HT-29 (cell line): ENCODE measurements at regions not wholly inside any gene's neighbourhood (a gene's known extent, or its start where the extent isn't known, plus 50 kb on each side); places are given as distances from the start of the nearest gene placed in this dataset.
A peak's percentile ranks its signal among the peaks of the same experiment; 100 is the strongest.
"Not testable (repeated sequence)": the region's sequence is repeated elsewhere in the genome, so short reads cannot be mapped to it uniquely, and the experiment has no call there.

Experiments
- DNase-seq: peaks from one replicate; pipeline ENCODE4 v3.0.0-alpha.2; 2015; ENCODE audit warnings: low spot score

GRCh38 chr1:157226739-157227138 lies 88.5 kb upstream of the ETV3 start:
- no peak for DNase-seq

GRCh38 chr1:157219600-157219999 lies 81.4 kb upstream of the ETV3 start:
- no peak for DNase-seq

DNA sequence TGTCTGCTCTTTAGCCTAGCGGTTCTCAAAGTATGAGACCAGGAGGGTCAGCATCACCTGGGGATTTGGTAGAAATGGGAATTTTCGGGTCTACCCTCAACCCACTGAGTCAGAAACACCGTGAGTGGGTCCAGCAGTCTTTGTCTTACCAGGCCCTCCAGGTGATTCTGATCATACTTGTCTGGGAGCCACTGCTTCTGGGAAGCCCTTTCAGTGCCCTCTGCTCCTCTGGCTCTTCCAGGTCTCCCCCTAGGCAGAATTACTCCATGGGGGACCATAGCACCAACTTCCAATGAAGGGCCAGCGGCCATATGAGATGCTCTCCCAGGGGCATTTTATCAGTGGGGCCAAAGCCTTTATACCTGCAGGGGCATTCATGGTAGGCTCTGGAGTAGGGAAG lies 81.0 kb upstream of the ETV3 start:
- no peak for DNase-seq

DNA sequence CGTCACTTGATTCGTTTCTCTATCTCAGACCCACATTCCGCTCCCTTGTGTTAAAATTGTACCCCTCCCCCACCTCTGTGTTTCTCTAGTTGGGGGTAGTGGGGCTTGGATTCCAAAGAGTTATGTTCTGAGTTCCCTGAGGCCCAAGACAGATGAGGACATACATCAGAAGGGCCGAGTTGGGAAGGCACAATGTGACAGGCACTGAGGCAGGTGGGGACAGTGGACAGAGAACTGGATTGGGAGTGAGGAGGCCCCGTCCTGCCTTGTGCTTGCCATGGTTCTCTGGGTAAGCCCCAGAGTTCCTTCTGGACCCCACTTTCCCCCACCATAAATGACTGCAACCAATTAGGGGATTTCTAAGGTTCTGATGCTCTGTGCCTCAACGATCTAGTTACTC lies 80.5 kb upstream of the ETV3 start:
- no peak for DNase-seq

- no peak for DNase-seq
Observed at GRCh38 chr1:157217486-157217885, 79.3 kb upstream of the ETV3 start.

DNA sequence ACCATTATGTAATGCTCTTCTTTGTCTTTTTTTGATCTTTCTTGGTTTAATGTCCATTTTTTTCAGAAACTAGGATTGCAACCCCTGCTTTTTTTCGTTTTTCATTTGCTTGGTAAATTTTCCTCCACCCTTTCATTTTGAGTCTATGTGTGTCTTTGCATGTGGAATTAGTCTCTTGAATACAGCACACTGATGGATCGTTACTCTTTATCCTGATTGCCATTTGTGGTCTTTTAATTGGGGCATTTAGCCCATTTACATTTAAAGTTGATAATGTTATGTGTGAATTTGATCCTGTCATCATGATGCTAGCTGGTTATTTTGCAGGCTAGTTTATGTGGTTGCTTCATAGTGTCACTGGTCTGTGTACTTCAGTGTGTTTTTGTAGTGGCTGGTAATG lies 75.6 kb upstream of the ETV3 start:
- no peak for DNase-seq

DNA sequence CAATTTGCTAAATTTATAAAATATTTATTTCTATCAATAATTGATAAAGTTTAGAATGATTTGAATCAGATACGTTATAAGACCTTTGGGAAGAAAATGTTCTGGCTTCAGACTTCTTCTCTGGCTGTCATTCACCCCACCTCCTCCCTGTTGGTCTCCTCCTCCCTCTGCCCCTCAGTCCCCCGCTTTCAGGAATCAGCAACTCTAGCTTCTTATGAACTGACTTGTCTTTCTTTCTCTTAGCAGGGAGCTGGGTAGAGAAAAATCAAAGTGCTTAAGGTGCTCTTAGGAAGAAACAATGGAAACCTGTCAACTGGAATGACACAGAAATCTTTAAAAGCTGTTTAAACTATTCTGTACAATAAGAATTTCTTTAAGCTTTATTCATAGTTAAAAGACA lies 71.3 kb upstream of the ETV3 start:
- DNase-seq = no peak

GRCh38 chr1:157205982-157206381 lies 67.8 kb upstream of the ETV3 start:
- not testable (repeated sequence) for DNase-seq

- no peak for DNase-seq
Observed at GRCh38 chr1:157203166-157203565, 65.0 kb upstream of the ETV3 start.

GRCh38 chr1:157202331-157202730 lies 64.1 kb upstream of the ETV3 start:
- DNase-seq = no peak

DNA sequence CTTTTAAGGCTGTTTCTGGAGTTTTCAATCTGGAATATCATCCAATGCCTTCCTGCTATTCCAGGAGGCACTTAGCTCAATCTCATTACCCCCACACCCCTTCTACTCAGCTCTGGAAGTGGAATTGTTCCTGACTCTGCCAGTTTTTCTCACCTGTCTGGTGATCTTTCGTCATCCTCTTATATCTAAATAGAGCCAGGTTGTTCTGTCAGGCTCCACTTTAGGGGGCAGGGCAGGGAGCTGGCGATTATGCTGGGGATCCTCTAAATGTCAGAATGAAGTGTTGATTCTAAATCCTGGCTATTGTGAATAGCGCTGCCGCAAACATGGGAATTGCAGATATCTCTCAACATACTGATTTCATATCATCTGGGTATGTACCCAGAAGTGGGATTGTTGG lies 63.6 kb upstream of the ETV3 start:
- no peak for DNase-seq

GRCh38 chr1:157200451-157200850 lies 62.3 kb upstream of the ETV3 start:
- no peak for DNase-seq

DNA sequence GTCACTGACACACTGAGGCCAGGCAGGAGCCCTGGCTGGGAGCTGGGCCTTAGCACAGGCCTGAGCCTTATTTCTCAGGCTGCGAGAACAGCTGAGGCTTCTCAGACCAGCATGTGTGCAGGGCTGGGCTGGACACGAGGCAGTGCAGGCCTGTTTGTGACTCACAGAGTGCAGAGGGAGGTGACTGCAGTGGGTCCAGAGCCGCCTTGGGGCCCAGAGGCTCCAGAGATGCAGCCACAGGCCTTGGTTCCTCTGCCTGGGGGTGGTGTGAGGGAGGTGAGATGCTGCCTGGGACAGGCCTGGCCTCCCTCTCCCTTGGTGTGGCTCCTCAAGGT lies 61.2 kb upstream of the ETV3 start:
- peak; percentile 15 for DNase-seq

- peak; percentile 35 for DNase-seq
Observed at GRCh38 chr1:157198619-157199420, 60.6 kb upstream of the ETV3 start.

GRCh38 chr1:157197906-157198435 lies 59.8 kb upstream of the ETV3 start:
- DNase-seq = no peak

GRCh38 chr1:157196670-157197456 lies 58.7 kb upstream of the ETV3 start:
- DNase-seq = peak; percentile 36

GRCh38 chr1:157196245-157196543 lies 58.0 kb upstream of the ETV3 start:
- DNase-seq = no peak

DNA sequence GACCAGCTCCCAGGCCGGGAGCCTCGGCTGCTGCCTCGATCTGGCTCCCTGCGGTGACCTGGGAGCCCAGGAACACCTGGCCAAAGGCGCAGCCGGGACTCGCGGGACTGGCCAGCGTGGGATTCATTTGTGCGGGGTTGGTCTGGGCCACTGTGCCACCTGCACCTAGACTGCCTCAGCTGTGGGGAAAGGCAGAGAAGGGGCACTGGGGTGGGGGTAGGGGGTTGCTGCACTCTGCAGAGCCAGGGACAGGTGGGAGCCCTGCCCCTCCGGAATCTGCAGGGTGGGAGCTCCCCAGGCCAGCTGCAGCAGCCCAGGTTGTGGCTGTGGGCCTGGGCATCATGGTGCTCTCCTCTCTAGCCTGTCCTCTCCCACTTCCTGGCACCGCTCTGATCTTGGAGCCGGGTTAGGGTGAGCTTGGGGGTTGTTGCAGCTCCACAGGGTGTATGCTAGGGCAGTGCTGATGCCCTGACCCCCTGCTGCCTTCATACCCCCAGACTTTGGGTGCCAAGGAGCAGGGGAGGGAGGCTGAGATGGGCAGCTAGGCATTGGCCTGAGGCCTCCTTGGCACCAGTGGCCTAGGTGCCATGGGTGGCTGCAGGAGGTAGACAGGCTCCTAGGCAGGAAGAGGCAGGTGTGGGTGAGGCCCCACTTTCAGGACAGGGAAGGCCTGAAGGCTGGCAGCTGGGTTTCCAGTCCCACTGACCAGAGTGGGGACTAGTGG lies 57.5 kb upstream of the ETV3 start:
- DNase-seq = no peak

DNA sequence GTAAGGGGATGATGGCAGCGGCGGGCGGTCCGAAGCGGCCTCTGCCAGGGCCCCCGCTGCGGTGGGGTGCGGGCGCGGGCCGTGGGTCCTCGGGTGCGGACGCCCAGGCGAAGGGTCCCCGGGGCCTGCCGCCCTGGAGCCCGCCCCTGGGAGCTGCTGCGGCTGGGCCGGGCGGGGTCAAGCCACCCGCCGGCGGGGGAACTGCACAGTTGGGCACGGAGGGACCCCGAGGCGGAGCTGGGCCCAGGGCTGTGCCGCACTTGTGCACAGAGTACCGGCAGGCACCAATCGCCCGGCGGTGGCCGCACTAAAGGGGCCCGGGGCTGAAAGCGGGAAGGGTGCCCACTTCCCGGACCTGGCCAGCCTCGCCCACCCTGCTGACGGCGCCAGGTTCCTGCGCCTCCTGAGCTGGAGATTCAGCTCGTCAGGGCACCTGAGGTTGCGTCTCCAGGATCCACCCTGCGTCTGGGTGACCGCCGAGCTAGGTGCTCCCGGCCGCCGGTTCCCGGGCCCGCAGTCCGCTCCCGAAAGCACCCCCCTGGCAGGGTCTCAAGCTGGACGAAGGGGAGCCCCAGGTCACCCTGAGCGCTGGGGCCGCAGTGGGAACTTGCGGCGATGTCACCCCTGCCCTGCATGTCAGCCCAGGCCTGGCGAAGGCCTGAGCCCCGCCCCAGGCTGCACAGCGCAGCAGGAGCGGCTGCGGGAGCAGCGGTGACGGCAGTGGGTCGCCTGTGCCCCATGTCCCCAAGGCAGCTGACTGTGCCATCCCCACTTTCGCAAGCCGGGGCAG lies 56.7 kb upstream of the ETV3 start:
- no peak for DNase-seq

DNA sequence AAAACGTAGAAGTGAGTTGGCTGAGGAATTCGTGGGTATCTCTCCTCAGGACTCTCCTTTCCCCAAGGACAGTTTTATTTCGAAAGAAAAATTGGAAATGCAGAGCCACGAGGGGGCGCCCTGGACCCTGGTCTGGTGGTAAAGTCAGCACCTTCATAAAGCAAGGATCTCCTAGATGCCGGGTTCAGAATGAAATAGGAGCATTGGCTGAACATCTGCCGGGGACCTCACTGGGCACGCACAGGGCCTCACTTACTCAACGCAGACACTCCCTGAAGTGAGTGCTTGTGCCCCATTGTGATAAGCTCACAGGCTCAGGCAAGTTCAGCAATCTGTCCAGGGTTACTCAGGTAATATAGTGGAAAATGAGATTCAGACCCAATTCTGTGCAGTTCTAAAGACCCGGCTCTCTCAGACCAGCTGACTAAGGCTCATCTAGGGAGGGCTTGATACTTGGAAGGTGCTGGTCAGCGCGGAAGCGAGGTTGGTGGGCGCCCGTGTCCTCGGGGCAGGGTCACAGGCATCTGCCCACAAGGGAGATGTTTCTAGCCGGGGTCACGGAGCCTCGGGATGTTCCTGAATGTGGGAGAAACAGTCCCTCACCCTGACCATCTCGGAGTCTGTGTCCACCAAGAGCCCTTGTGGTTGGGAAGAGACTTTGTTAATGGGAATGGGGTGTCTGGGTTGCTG lies 55.7 kb upstream of the ETV3 start:
- peak; percentile 80 for DNase-seq

DNA sequence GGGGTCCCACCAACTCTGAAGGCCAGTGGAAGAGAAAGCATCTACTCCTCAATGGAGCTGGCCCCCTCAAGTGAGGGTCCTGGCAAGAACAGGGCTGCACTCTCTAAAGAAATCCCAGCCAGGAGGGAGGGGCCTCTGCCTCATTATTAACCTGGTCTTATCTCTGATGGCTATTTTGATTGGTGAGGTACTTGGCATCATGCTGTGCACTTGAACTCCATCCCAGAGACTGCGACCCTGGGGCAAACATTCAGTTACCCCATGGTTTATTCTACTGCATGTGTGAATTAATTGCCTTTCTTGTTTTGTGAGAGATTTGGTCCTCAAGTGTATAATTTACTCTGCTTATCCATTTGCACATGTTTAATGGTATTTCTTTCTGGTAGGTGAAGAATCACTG lies 55.0 kb upstream of the ETV3 start:
- no peak for DNase-seq
